ENCODE measurements at regions not wholly inside any gene's neighbourhood (a gene's known extent, or its start where the extent isn't known, plus 50 kb on each side); places are given as distances from the start of the nearest gene placed in this dataset.

GRCh38 chr5:179455320-179455719, 95.0 kb upstream of the RUFY1 start (continued):
- TF ChIP-seq ZNF12 (CRISPR knock-in tag; IDR thresholded peaks at IDR 0.05) (no peak), CHD7 (IDR thresholded peaks at IDR 0.05; ENCODE audit: low read depth, low read length) (no peak), ETV5 (CRISPR knock-in tag; IDR thresholded peaks at IDR 0.05; ENCODE audit: low read depth) (no peak), KAT2B (IDR thresholded peaks at IDR 0.05; ENCODE audit: low read depth, low read length) (no peak), ZNF146 (CRISPR knock-in tag; IDR thresholded peaks at IDR 0.05; ENCODE audit: unreplicated experiment) (no peak)

All from K562 (cell line).